ENCODE measurements at regions not wholly inside any gene's neighbourhood (a gene's known extent, or its start where the extent isn't known, plus 50 kb on each side); places are given as distances from the start of the nearest gene placed in this dataset.

DNA sequence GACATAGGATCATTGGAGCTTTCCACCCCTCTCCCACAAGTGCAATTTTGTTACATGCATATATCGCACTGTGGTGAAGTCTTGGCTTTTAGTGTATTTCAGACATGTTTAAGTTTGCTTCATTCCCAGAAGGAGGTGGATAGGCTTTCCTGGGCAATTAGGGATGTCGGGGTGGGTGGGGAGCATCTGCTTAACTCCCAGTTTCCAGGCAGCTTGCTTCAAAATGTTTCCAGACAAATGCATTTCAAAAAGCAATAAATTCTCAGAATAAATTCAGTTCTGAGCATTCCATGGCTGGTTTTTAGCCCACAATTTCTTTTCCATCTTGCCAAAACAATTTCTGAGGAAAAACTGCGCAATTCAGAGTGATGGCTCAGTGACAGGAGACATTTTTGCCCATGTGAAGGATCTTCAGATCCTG, 227.7 kb upstream of the ZPLD1 start:
- TF ChIP-seq, protein P1, sequence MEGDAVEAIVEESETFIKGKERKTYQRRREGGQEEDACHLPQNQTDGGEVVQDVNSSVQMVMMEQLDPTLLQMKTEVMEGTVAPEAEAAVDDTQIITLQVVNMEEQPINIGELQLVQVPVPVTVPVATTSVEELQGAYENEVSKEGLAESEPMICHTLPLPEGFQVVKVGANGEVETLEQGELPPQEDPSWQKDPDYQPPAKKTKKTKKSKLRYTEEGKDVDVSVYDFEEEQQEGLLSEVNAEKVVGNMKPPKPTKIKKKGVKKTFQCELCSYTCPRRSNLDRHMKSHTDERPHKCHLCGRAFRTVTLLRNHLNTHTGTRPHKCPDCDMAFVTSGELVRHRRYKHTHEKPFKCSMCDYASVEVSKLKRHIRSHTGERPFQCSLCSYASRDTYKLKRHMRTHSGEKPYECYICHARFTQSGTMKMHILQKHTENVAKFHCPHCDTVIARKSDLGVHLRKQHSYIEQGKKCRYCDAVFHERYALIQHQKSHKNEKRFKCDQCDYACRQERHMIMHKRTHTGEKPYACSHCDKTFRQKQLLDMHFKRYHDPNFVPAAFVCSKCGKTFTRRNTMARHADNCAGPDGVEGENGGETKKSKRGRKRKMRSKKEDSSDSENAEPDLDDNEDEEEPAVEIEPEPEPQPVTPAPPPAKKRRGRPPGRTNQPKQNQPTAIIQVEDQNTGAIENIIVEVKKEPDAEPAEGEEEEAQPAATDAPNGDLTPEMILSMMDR (IDR thresholded peaks at IDR 0.05): no peak
- no peak for TF ChIP-seq POLR2A (IDR thresholded peaks at IDR 0.05)

All from right lobe of liver (tissue), 4 donors.